ENCODE measurements at regions not wholly inside any gene's neighbourhood (a gene's known extent, or its start where the extent isn't known, plus 50 kb on each side); places are given as distances from the start of the nearest gene placed in this dataset.

DNA sequence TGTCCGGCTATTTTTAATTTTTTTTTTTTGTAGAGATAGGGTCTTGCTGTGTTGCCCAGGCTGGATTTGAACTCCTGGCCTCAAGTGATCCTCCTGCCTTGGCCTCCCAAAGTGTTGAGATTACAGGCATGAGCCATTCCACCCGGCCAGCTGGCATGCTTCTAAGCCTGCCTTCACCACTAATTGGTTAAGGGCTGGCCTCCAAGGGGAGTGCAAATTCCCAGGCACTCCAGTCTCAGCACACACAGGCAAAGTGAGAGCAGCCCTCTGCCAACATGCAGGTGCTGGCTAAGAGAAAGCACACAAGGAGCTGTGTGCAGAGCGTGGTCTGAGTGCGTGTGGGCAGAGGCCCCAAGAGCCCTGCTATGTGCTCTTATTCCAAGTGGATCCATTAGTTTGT is 149.8 kb upstream of the HS3ST2 start:
- Histone ChIP-seq H3K4me3 (no peak overlapping the region), H3K27ac (no peak overlapping the region), H3K27me3 (replicated peaks; ENCODE audit: insufficient read depth) (no peaks in the 10 kb centered on the region), H3K36me3 (no peaks in the 10 kb centered on the region), H3K9me3 (no peaks in the 10 kb centered on the region), H3K4me1 (ENCODE audit: control insufficient read depth in 1 of 2, low read depth in 2 of 2) (no peaks in the 10 kb centered on the region)
- ATAC-seq (ENCODE audit: insufficient number of reproducible peaks, low FRiP score, low read depth) (no peak), DNase-seq (ENCODE audit: low spot score) (no peak)
- TF ChIP-seq, protein P1, sequence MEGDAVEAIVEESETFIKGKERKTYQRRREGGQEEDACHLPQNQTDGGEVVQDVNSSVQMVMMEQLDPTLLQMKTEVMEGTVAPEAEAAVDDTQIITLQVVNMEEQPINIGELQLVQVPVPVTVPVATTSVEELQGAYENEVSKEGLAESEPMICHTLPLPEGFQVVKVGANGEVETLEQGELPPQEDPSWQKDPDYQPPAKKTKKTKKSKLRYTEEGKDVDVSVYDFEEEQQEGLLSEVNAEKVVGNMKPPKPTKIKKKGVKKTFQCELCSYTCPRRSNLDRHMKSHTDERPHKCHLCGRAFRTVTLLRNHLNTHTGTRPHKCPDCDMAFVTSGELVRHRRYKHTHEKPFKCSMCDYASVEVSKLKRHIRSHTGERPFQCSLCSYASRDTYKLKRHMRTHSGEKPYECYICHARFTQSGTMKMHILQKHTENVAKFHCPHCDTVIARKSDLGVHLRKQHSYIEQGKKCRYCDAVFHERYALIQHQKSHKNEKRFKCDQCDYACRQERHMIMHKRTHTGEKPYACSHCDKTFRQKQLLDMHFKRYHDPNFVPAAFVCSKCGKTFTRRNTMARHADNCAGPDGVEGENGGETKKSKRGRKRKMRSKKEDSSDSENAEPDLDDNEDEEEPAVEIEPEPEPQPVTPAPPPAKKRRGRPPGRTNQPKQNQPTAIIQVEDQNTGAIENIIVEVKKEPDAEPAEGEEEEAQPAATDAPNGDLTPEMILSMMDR (IDR thresholded peaks at IDR 0.05), result no peak

GRCh38 chr16:22664561-22664997 is 149.4 kb upstream of the HS3ST2 start:
- Histone ChIP-seq H3K27me3 (replicated peaks; ENCODE audit: insufficient read depth) (no peaks in the 10 kb centered on the region), H3K27ac (no peak overlapping the region), H3K4me1 (ENCODE audit: control insufficient read depth in 1 of 2, low read depth in 2 of 2) (no peaks in the 10 kb centered on the region), H3K9me3 (no peaks in the 10 kb centered on the region), H3K36me3 (no peaks in the 10 kb centered on the region), H3K4me3 (no peak overlapping the region)
- TF ChIP-seq, protein P1 (IDR thresholded peaks at IDR 0.05), result no peak
- ATAC-seq (ENCODE audit: insufficient number of reproducible peaks, low FRiP score, low read depth) (no peak), DNase-seq (ENCODE audit: low spot score) (no peak)

GRCh38 chr16:22665048-22665797 is 148.7 kb upstream of the HS3ST2 start:
- no peak for DNase-seq (ENCODE audit: low spot score)
- no peak for ATAC-seq (ENCODE audit: insufficient number of reproducible peaks, low FRiP score, low read depth)
- TF ChIP-seq, protein P1 (IDR thresholded peaks at IDR 0.05), result no peak
- H3K27ac ChIP-seq, result no peak overlapping the region
- no peaks in the 10 kb centered on the region for H3K4me1 ChIP-seq (ENCODE audit: control insufficient read depth in 1 of 2, low read depth in 2 of 2)
- no peaks in the 10 kb centered on the region for H3K27me3 ChIP-seq (replicated peaks; ENCODE audit: insufficient read depth)
- H3K36me3 ChIP-seq, result no peaks in the 10 kb centered on the region
- H3K4me3 ChIP-seq, result no peak overlapping the region
- no peaks in the 10 kb centered on the region for H3K9me3 ChIP-seq

GRCh38 chr16:22665803-22666202 is 148.2 kb upstream of the HS3ST2 start:
- Histone ChIP-seq H3K4me1 (ENCODE audit: control insufficient read depth in 1 of 2, low read depth in 2 of 2) (no peaks in the 10 kb centered on the region), H3K27me3 (replicated peaks; ENCODE audit: insufficient read depth) (no peaks in the 10 kb centered on the region), H3K9me3 (no peaks in the 10 kb centered on the region), H3K36me3 (no peaks in the 10 kb centered on the region), H3K4me3 (no peak overlapping the region), H3K27ac (no peak overlapping the region)
- TF ChIP-seq, protein P1 (IDR thresholded peaks at IDR 0.05), result no peak
- no peak for DNase-seq (ENCODE audit: low spot score)
- ATAC-seq (ENCODE audit: insufficient number of reproducible peaks, low FRiP score, low read depth), result no peak

DNA sequence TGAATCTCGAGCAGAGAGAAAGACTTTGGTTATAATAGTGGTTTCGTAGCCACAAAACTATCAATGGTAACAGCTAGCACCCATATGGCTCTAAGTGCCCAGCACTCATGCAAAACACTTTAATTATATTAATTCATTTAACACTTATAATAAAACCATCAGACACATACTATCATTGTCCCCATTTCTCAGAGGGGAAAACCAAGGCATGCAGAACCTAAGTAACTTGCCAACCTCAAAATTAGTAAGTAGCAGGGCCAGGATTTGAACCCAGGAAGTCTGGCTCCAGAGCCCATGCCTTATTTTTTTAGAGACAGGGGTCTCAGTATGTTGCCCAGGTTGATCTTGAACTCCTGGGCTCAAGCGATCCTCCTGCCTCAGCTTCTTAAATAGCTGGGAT is 145.6 kb upstream of the HS3ST2 start:
- no peaks in the 10 kb centered on the region for H3K36me3 ChIP-seq
- H3K27ac ChIP-seq, result no peak overlapping the region
- ATAC-seq (ENCODE audit: insufficient number of reproducible peaks, low FRiP score, low read depth) (no peak), DNase-seq (ENCODE audit: low spot score) (no peak)
- TF ChIP-seq, protein P1 (IDR thresholded peaks at IDR 0.05), result no peak
- H3K4me3 ChIP-seq, result no peak overlapping the region
- peaks cover 0 to 4% of the 10 kb centered on the region in 2 donors for H3K4me1 ChIP-seq (ENCODE audit: control insufficient read depth in 1 of 2, low read depth in 2 of 2)
- H3K27me3 ChIP-seq (replicated peaks; ENCODE audit: insufficient read depth), result no peaks in the 10 kb centered on the region
- H3K9me3 ChIP-seq, result no peaks in the 10 kb centered on the region

All from thoracic aorta (tissue), 2 donors.